OCI-LY1 (cell line): ENCODE measurements at regions not wholly inside any gene's neighbourhood (a gene's known extent, or its start where the extent isn't known, plus 50 kb on each side); places are given as distances from the start of the nearest gene placed in this dataset.

Experiments used
- EZH2 ChIP-seq: fragments of 200-600 bp; sonication (generic), shearing (Covaris generic); IDR thresholded peaks from 2 replicates; pipeline ENCODE4 v1.8.0; 2017; ENCODE audit warnings: borderline replicate concordance, mixed run types, mild to moderate bottlenecking, antibody characterized with exemption, low read length, moderate library complexity, mixed read lengths
- TF ChIP-seq, protein P1 (sequence below): fragments of 200-600 bp; sonication (generic), shearing (Covaris generic); IDR thresholded peaks from 2 replicates; pipeline ENCODE4 v1.5.1; 2017; ENCODE audit warnings: mild to moderate bottlenecking, antibody characterized with exemption, low read length, moderate library complexity, mixed read lengths

DNA sequence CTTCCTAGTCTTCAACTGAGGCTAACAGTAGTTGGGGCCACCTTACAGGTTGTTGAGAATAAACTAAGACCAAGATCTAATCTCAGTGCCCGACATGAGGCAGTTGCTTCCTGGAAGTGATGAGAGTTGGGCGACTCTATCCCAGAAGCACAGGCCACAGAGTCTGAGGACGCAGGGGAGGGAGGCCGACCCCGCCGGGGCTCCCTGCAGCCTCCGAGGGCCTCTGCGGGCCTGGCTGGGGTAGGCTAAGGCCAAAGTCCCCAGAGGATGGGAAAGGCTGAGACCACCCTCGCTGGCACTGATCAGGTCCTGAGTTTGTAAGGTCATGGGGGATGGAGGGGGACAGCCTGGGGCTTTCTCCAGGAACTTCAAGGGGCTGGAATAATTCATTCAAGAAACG lies 74.0 kb downstream of the ENGASE start:
- TF ChIP-seq, protein P1, sequence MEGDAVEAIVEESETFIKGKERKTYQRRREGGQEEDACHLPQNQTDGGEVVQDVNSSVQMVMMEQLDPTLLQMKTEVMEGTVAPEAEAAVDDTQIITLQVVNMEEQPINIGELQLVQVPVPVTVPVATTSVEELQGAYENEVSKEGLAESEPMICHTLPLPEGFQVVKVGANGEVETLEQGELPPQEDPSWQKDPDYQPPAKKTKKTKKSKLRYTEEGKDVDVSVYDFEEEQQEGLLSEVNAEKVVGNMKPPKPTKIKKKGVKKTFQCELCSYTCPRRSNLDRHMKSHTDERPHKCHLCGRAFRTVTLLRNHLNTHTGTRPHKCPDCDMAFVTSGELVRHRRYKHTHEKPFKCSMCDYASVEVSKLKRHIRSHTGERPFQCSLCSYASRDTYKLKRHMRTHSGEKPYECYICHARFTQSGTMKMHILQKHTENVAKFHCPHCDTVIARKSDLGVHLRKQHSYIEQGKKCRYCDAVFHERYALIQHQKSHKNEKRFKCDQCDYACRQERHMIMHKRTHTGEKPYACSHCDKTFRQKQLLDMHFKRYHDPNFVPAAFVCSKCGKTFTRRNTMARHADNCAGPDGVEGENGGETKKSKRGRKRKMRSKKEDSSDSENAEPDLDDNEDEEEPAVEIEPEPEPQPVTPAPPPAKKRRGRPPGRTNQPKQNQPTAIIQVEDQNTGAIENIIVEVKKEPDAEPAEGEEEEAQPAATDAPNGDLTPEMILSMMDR = no peak
- TF ChIP-seq EZH2 = no peak
